ENCODE measurements at regions not wholly inside any gene's neighbourhood (a gene's known extent, or its start where the extent isn't known, plus 50 kb on each side); places are given as distances from the start of the nearest gene placed in this dataset.

DNA sequence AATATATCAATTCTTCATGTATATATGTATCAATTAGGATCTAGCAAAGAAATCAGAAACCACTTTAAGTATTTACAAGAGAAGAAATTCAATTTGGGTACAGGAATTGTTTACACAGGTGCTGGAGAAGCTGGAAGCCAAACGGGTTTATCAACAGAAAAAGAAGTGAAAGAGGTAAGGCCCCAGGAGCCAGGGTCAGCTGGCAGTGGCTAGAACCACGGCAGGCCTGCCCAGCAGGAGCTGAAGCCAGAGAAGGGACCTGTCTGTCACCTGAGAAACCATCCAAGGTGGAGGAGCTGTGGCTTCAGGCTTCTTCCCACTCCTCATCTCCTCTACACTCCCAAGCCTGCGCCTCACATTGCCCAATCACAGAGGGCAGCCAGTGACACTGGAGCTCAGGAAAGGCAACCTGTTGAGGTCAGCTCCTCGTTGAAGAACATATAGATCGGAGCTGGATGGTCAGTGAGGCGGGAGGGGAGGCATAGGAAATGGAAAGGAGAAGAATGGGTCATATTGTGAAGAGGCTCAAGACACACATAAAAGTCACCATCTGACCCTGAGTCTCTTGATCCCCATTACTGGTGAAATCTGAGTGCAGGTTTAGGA, 182.6 kb downstream of the REEP3 start:
- Histone ChIP-seq H3K4me1 (ENCODE audit: control insufficient read depth, insufficient read depth, low read length) (peaks cover 18% of the 10 kb centered on the region), H3K9me3 (ENCODE audit: control insufficient read depth, insufficient read depth, low read depth, low read length) (no peaks in the 10 kb centered on the region), H3K27ac (ENCODE audit: extremely low read depth, low read depth, low read length) (no peak overlapping the region; the same call in 1 of the 2 replicates), H3K4me3 (ENCODE audit: low read depth, low read length) (no peak overlapping the region), H3K36me3 (ENCODE audit: control insufficient read depth in 2 of 2, insufficient read depth in 1 of 2, low read length in 2 of 2) (no peaks in the 10 kb centered on the region)
- ChIA-PET POLR2A (interaction anchor here (1.4 kb wide), 1 partner anchor 32 kb away, joined by 3 read pairs; no protein-coding TSS in a partner anchor), CTCF (interaction anchor here (0.6 kb wide), 2 partner anchors 17 to 71 kb away, joined by 3 read pairs; no protein-coding TSS in a partner anchor)
- peak; percentile 81 for TF ChIP-seq SCRT2 (tag by site-specific recombination; IDR thresholded peaks at IDR 0.05)
- no peak for TF ChIP-seq PBX3 (CRISPR knock-in tag; IDR thresholded peaks at IDR 0.05)

- Histone ChIP-seq H3K9me3 (ENCODE audit: control insufficient read depth, insufficient read depth, low read depth, low read length) (no peaks in the 10 kb centered on the region), H3K4me1 (ENCODE audit: control insufficient read depth, insufficient read depth, low read length) (peaks cover 16% of the 10 kb centered on the region), H3K27ac (ENCODE audit: extremely low read depth, low read depth, low read length) (no peak overlapping the region), H3K4me3 (ENCODE audit: low read depth, low read length) (no peak overlapping the region), H3K36me3 (ENCODE audit: control insufficient read depth in 2 of 2, insufficient read depth in 1 of 2, low read length in 2 of 2) (no peaks in the 10 kb centered on the region)
- POLR2A ChIA-PET = interaction anchor here (0.8 to 0.9 kb wide), 2 partner anchors 77 to 78 kb away, joined by 3 read pairs; no protein-coding TSS in a partner anchor
- CTCF ChIA-PET = interaction anchor here (0.7 to 2.0 kb wide), 5 partner anchors 11 to 871 kb away, joined by 3 to 7 read pairs (median 5); no protein-coding TSS in a partner anchor
- TF ChIP-seq ZBTB11 (tag by site-specific recombination; conservative IDR thresholded peaks at IDR 0.05; ENCODE audit: low read depth) (no peak), FEZF1 (tag by site-specific recombination; IDR thresholded peaks at IDR 0.05) (peak; percentile 79), PRDM1 (tag by site-specific recombination; IDR thresholded peaks at IDR 0.05) (0 out of 2 replicates have a peak, but pooled peaks have one; percentile 29), ZNF112 (tag by site-specific recombination; IDR thresholded peaks at IDR 0.05) (no peak), ZFP69B (tag by site-specific recombination; IDR thresholded peaks at IDR 0.05) (peak; percentile 93), ZSCAN23 (tag by site-specific recombination; IDR thresholded peaks at IDR 0.05) (peak; percentile 100), ZNF701 (tag by site-specific recombination; IDR thresholded peaks at IDR 0.05) (no peak), ZNF239 (tag by site-specific recombination; IDR thresholded peaks at IDR 0.05) (peak; percentile 66; the same call in 1 of the 2 replicates), ZNF138 (tag by site-specific recombination; IDR thresholded peaks at IDR 0.05; ENCODE audit: borderline replicate concordance) (no peak), KLF7 (tag by site-specific recombination; IDR thresholded peaks at IDR 0.05; ENCODE audit: borderline replicate concordance) (no peak), ZNF610 (tag by site-specific recombination; IDR thresholded peaks at IDR 0.05; ENCODE audit: borderline replicate concordance) (no peak), ATF2 (tag by site-specific recombination; IDR thresholded peaks at IDR 0.05; ENCODE audit: low read depth) (peak; percentile 92), ZNF488 (tag by site-specific recombination; IDR thresholded peaks at IDR 0.05) (peak; percentile 68; the same call in 1 of the 2 replicates), ZNF664 (tag by site-specific recombination; IDR thresholded peaks at IDR 0.05) (peak; percentile 45; the same call in 1 of the 2 replicates)
- TF ChIP-seq, protein P1, sequence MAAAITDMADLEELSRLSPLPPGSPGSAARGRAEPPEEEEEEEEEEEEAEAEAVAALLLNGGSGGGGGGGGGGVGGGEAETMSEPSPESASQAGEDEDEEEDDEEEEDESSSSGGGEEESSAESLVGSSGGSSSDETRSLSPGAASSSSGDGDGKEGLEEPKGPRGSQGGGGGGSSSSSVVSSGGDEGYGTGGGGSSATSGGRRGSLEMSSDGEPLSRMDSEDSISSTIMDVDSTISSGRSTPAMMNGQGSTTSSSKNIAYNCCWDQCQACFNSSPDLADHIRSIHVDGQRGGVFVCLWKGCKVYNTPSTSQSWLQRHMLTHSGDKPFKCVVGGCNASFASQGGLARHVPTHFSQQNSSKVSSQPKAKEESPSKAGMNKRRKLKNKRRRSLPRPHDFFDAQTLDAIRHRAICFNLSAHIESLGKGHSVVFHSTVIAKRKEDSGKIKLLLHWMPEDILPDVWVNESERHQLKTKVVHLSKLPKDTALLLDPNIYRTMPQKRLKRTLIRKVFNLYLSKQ (tag by site-specific recombination; IDR thresholded peaks at IDR 0.05; ENCODE audit: borderline replicate concordance) = no peak
- TF ChIP-seq, protein P2, sequence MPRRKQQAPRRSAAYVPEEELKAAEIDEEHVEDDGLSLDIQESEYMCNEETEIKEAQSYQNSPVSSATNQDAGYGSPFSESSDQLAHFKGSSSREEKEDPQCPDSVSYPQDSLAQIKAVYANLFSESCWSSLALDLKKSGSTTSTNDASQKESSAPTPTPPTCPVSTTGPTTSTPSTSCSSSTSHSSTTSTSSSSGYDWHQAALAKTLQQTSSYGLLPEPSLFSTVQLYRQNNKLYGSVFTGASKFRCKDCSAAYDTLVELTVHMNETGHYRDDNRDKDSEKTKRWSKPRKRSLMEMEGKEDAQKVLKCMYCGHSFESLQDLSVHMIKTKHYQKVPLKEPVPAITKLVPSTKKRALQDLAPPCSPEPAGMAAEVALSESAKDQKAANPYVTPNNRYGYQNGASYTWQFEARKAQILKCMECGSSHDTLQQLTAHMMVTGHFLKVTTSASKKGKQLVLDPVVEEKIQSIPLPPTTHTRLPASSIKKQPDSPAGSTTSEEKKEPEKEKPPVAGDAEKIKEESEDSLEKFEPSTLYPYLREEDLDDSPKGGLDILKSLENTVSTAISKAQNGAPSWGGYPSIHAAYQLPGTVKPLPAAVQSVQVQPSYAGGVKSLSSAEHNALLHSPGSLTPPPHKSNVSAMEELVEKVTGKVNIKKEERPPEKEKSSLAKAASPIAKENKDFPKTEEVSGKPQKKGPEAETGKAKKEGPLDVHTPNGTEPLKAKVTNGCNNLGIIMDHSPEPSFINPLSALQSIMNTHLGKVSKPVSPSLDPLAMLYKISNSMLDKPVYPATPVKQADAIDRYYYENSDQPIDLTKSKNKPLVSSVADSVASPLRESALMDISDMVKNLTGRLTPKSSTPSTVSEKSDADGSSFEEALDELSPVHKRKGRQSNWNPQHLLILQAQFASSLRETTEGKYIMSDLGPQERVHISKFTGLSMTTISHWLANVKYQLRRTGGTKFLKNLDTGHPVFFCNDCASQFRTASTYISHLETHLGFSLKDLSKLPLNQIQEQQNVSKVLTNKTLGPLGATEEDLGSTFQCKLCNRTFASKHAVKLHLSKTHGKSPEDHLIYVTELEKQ (tag by site-specific recombination; IDR thresholded peaks at IDR 0.05; ENCODE audit: borderline replicate concordance) = peak; percentile 99
These were observed 186.2 kb downstream of the REEP3 start for GRCh38 chr10:63707254-63707910.
